ENCODE measurements at regions not wholly inside any gene's neighbourhood (a gene's known extent, or its start where the extent isn't known, plus 50 kb on each side); places are given as distances from the start of the nearest gene placed in this dataset.
"Not testable (repeated sequence)": the region's sequence is repeated elsewhere in the genome, so short reads cannot be mapped to it uniquely, and the experiment has no call there.

GRCh38 chr15:53923741-53924140 lies 54.5 kb upstream of the UNC13C start:
- not testable (repeated sequence) for H3K27ac ChIP-seq

DNA sequence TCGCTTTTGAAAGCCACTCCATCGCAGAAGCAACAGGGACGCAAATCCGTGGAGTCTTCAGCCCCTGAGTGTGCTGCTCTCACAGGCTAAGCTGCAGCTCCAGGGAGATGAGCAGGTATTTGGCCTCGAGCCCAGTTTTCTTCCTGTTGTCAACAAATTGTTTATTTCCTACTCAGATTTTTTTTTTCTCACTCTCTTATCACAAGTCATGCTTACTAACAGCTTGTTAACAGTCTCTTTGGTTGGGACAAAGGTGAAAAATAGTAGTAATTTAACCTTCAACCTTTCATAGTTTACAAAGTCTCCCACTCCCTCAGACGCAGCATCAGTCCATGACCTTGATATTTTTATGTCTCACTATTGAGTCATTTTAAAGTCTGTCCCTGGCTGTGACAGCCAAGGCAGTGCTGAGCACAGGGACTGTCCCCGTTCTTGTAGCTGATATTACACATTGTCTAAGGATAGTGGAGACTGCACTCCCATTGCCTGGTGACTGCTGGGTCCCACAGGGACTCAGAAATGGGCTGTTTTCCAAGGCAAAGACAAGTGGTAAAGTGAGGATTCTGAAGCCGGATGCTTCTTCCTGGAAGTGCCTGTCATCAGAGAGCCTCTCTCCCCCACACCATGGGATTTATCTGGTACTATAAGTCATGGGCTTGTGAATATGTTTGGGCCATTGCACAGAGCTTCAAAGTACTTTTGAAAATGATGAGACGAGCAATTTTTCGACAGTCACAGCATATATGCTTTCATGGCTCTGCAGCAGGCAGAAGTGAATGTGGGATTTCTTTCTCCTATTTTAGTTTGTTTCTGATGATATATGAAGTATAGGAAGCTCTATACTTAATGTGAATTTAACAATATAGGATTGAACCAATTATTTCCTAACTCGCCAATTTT lies 59.8 kb upstream of the UNC13C start:
- no peak overlapping the region for H3K27ac ChIP-seq
- TF ChIP-seq, protein P1, sequence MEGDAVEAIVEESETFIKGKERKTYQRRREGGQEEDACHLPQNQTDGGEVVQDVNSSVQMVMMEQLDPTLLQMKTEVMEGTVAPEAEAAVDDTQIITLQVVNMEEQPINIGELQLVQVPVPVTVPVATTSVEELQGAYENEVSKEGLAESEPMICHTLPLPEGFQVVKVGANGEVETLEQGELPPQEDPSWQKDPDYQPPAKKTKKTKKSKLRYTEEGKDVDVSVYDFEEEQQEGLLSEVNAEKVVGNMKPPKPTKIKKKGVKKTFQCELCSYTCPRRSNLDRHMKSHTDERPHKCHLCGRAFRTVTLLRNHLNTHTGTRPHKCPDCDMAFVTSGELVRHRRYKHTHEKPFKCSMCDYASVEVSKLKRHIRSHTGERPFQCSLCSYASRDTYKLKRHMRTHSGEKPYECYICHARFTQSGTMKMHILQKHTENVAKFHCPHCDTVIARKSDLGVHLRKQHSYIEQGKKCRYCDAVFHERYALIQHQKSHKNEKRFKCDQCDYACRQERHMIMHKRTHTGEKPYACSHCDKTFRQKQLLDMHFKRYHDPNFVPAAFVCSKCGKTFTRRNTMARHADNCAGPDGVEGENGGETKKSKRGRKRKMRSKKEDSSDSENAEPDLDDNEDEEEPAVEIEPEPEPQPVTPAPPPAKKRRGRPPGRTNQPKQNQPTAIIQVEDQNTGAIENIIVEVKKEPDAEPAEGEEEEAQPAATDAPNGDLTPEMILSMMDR (IDR thresholded peaks at IDR 0.05), result no peak
- TF ChIP-seq ZFX (IDR thresholded peaks at IDR 0.05; ENCODE audit: borderline replicate concordance), result no peak

DNA sequence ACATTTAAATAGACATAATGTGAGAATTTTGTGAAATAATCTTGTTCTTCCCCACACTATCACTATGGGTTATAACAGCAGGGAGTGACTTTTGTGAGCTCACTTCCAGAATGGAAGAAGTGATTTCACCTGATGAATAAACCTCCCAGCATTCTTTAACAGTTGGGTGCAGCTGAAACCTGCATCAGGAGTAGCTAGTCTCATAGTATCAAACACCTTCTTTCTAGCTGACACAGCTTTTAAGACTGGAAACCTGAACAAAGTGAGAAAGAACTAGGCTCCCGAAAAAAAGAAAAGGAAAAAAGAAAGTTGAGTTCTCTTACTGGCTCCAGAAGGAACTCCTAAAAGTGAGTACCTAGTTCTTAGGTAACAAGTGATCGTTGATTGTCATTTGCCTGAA lies 61.1 kb upstream of the UNC13C start:
- no peak for TF ChIP-seq ZFX (IDR thresholded peaks at IDR 0.05; ENCODE audit: borderline replicate concordance)
- TF ChIP-seq, protein P1 (IDR thresholded peaks at IDR 0.05), result no peak
- no peak overlapping the region for H3K27ac ChIP-seq

DNA sequence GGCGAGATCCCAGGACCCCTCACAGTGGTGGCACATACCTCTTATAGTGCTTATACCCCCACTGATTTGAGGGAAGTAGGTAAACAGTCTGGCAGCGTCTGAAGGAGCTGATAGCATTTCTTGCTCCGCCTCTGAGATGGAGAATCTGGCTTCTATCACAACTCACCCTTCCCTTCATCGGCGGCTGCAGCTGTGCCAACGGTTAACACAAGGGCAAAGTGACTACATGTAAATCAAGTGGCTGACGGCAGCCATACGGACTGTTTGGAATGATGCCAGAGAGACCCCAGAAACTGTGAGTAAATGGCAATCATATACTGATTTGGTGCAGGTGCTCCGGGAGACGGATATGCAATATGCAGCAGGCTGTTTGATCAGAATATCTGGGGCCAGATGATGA lies 66.8 kb upstream of the UNC13C start:
- H3K27ac ChIP-seq, result no peak overlapping the region
- TF ChIP-seq ZFX (IDR thresholded peaks at IDR 0.05; ENCODE audit: borderline replicate concordance), result no peak
- TF ChIP-seq, protein P1 (IDR thresholded peaks at IDR 0.05), result no peak

DNA sequence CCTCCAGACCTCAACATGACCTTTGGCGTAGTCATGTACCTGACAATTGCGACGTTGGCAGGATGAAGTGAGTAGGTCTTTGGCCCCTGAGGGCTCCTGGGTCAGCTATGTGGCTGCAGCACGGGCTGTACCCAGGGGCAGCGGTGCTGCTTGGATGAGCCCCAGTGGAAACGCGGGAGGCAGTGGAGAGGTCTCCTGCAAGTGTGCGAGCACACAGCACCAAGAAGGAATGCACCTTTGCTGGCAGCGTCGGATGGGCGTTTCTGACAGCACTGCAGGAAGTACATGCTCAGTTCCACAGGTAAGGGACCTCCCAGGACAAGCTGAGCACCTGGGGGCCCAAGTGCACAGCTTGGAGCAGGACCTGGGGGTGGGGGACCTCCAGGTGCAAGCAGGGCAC lies 67.4 kb upstream of the UNC13C start:
- no peak overlapping the region for H3K27ac ChIP-seq

GRCh38 chr15:53910236-53910849 lies 67.9 kb upstream of the UNC13C start:
- no peak overlapping the region for H3K27ac ChIP-seq
- no peak for TF ChIP-seq ZFX (IDR thresholded peaks at IDR 0.05; ENCODE audit: borderline replicate concordance)
- TF ChIP-seq, protein P1 (IDR thresholded peaks at IDR 0.05), result no peak

More for the DNA sequence above, 67.4 kb upstream of the UNC13C start:
- TF ChIP-seq, protein P1 (IDR thresholded peaks at IDR 0.05), result no peak
- no peak for TF ChIP-seq ZFX (IDR thresholded peaks at IDR 0.05; ENCODE audit: borderline replicate concordance)

GRCh38 chr15:53903129-53903528 lies 75.1 kb upstream of the UNC13C start:
- H3K27ac ChIP-seq, result no peak overlapping the region
- TF ChIP-seq, protein P1 (IDR thresholded peaks at IDR 0.05), result no peak
- TF ChIP-seq ZFX (IDR thresholded peaks at IDR 0.05; ENCODE audit: borderline replicate concordance), result no peak

GRCh38 chr15:53893468-53893867 lies 84.8 kb upstream of the UNC13C start:
- H3K27ac ChIP-seq, result not testable (repeated sequence)
